OCI-LY3 (cell line): ENCODE measurements at regions not wholly inside any gene's neighbourhood (a gene's known extent, or its start where the extent isn't known, plus 50 kb on each side); places are given as distances from the start of the nearest gene placed in this dataset.

Experiments used
- CTCF ChIP-seq: fragments of 200-600, 300-600 bp; sonication (generic); IDR thresholded peaks from 2 replicates; pipeline ENCODE4 v1.5.1; 2014; ENCODE audit warnings: antibody characterized with exemption, low read length, low read depth
- EZH2phosphoT487 ChIP-seq: fragments of 200-600 bp; shearing (Covaris generic); IDR thresholded peaks from 2 replicates; pipeline ENCODE4 v1.6.1; 2018; ENCODE audit warnings: antibody characterized with exemption, mixed run types, low read depth

GRCh38 chr17:70345061-70345460 is 175.7 kb downstream of the KCNJ2 start:
- no peak for TF ChIP-seq CTCF
- no peak for TF ChIP-seq EZH2phosphoT487
